A673 (cell line): ENCODE measurements at regions not wholly inside any gene's neighbourhood (a gene's known extent, or its start where the extent isn't known, plus 50 kb on each side); places are given as distances from the start of the nearest gene placed in this dataset.

Experiments
- EZH2 ChIP-seq: fragments of 200-600 bp; sonication (generic); IDR thresholded peaks from 2 replicates; pipeline ENCODE4 v1.6.1; 2017; ENCODE audit warnings: borderline replicate concordance, low read depth, mild to moderate bottlenecking, mixed read lengths, antibody characterized with exemption, low read length; ENCODE audit not compliant: poor library complexity, severe bottlenecking
- TF ChIP-seq, protein P1 (sequence below): fragments of 300-800, 200-600 bp; sonication (generic); conservative IDR thresholded peaks from 2 replicates; pipeline ENCODE4 v1.5.1; 2017; ENCODE audit warnings: low read depth, mild to moderate bottlenecking, antibody characterized with exemption, low read length, moderate library complexity, mixed read lengths

DNA sequence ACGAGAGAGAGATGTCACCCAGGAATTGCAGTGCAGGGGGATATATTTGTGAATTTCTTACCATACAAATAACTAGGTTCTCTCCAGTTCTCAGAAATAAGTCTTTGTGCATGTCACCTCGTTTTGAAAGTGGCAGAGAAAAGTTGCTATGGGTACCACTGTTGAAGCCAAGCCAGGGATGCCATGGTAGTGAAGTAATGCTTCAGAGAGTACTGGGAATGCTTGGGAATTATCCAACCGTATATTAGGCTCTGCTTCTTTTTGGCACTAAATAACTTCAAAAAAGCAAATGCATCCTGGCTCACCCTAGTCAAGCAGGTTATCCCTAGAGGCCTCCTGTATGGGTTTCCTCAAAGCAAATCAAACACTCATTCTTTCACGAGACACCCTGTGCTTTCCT, 50.7 kb upstream of the DDX18 start:
- TF ChIP-seq EZH2: no peak
- TF ChIP-seq, protein P1, sequence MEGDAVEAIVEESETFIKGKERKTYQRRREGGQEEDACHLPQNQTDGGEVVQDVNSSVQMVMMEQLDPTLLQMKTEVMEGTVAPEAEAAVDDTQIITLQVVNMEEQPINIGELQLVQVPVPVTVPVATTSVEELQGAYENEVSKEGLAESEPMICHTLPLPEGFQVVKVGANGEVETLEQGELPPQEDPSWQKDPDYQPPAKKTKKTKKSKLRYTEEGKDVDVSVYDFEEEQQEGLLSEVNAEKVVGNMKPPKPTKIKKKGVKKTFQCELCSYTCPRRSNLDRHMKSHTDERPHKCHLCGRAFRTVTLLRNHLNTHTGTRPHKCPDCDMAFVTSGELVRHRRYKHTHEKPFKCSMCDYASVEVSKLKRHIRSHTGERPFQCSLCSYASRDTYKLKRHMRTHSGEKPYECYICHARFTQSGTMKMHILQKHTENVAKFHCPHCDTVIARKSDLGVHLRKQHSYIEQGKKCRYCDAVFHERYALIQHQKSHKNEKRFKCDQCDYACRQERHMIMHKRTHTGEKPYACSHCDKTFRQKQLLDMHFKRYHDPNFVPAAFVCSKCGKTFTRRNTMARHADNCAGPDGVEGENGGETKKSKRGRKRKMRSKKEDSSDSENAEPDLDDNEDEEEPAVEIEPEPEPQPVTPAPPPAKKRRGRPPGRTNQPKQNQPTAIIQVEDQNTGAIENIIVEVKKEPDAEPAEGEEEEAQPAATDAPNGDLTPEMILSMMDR: no peak
